ENCODE measurements at regions not wholly inside any gene's neighbourhood (a gene's known extent, or its start where the extent isn't known, plus 50 kb on each side); places are given as distances from the start of the nearest gene placed in this dataset.
A peak's percentile ranks its signal among the peaks of the same experiment; 100 is the strongest.
"Not testable (repeated sequence)": the region's sequence is repeated elsewhere in the genome, so short reads cannot be mapped to it uniquely, and the experiment has no call there.

DNA sequence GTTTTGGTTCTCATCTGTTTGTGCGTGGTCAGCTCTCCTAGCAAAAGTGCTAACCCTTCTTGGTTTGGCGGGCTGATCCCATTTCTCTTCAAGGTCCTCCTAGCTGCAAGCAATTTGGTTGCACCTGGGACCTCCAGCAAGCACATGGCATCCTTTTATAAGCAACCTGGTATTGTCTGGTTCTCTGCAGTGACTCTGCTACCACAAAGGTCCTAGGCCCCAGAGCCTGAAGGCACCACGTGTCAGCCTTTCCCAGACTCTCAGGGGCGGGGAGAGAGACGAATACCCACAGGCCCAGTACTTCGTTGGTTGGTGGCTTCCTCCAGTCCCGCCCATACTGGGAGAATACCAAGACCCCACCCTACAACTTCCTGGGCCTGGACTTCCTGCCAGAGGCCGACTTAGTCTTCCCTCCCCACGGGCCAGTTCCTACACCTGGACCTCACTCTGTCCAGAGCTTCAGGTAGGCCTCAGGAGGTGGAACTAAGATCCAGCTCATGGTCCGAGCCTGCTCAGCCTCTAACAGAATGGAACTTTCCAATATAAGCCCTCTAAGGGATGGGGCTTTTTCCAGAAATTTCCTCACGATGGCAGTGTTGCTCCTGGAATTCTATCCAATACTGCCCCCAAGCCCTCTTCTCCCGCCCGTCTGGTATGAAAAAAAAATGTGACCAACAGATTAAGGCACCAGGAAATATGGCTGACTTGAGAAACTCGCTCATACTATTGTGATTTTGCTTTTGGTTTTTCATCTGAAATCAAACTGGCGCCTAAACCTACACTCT is 192.5 kb upstream of the STK26 start:
- ATAC-seq = peak; percentile 77

DNA sequence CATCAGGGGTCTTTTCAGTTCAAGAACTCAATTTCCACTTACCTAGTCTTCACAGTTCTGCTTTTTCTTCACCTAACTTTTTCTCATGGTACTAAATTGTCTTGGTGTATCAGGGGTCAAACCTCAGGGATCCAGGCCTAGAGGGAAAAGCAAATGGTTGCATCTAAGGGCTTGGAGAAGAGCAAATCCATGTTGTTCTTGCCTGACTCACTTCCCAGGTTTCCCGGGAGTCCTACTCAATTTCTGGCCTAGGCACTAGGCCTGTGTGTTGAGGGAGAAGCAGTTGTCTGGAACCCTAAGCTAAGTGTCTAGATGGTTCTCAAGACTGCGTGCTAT is 191.9 kb upstream of the STK26 start:
- ATAC-seq = no peak

DNA sequence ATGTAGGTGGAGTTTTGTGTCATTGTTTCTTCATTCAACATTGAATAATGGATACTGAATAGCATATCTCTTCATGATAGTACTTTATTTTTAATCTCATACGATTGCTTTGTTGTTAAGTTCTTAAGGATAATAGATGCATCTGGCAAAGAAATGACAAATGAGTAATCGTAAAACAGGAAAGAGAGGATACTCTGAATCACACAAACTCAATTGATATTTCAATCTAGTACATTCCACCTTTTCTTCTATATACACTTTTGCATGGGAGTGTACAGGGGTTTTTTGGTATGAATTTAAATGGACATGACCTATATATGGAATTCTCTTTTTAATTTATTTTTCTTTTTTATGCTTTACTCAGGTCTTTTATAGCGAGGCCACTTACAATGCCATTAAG is 186.9 kb upstream of the STK26 start:
- no peak for ATAC-seq

DNA sequence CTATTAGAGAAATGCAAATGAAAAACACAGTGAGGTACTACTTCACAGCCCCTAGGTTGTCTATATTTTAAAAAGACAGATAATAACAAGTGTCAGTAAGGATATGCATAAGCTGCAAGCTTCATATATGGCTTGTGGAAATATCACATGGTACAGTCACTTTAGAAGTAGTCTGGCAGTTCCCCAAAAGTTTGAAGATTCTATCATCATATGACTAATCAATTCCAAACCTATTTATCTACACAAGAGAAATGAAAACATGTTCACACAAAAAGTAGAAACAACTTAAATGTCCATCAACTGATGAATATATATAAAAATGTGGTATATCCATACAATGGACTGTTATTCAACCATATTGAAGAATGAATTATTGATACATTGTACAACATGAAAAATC is 185.8 kb upstream of the STK26 start:
- ATAC-seq = no peak

- ATAC-seq = no peak
Observed at GRCh38 chrX:131840799-131841495, 182.2 kb upstream of the STK26 start.

GRCh38 chrX:131841496-131842437 is 181.3 kb upstream of the STK26 start:
- ATAC-seq = peak; percentile 85

DNA sequence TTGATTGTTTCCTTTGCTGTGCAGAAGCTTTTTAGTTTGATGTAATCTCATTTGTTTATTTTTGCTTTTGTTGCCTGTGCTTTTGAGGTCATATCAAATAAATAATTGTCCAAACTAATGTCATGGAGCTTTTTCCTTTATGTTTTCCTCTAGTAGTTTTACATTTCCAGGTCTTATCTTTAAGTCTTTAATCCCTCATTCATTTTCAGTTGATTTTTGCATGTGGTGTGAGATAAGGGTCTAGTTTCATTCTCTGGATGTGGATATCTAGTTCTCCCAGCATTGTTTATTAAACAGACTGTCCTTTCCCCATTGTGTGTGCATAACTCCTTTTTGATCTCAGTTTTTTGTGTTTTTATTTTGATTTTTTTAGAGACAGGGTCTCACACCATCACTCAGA is 179.1 kb upstream of the STK26 start:
- ATAC-seq = no peak

GRCh38 chrX:131845201-131845600 is 177.9 kb upstream of the STK26 start:
- ATAC-seq = no peak

DNA sequence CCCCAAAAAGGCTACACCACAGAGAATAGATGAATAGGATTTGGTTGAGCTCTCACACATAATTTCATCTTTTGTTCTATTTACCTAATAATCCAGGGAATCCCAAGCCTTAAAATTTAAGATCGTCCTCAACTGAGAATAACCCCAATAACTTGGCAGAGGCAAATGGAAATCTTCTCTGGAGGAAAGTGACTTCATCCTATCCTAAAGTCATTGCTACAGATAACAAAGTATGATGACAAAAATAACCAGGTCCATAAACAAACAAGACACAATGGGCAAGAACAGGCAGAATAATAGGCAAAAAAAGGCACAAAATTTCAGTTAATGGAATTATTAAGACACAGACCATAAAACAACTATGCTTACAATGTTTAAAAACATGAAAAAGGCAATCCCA is 177.3 kb upstream of the STK26 start:
- ATAC-seq = no peak

DNA sequence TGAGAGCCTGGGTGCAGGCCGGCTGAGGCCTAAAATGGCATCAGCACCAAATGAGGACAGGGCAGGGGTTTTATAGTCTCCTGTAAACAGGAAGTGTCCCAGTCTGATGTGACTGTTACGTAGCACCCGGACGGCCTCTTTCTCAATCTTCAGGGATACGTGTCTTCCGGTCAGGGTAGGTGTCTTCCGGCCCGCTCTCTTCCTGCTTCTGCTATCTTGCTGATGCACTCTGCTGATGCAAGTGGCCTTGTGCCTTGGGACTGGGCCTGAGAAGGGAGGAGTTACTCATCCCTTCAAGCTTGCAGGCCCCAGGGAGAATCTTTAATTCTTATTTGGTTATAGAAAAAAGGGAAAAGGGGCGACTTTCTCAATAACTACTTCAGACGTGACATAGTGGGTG is 172.1 kb upstream of the STK26 start:
- not testable (repeated sequence) for ATAC-seq

DNA sequence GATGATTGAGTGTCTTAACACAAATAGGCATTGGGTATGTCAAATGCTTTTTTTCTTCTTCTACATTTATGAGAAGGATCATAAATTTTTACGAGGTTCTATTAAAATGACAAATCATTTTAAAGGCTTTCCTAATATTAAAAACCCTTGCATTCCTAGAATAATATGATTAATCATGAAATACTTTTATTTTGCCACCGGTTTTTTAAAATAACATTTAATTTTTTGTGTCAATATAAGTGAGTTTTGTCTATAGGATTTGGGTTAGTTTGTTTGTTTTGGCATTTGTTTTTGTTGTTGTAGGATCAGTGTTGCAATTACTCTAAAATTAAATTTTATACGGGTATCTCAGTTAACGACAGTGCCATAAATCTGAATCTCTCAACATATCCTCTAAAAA is 169.7 kb upstream of the STK26 start:
- ATAC-seq = no peak

GRCh38 chrX:131854581-131854980 is 168.5 kb upstream of the STK26 start:
- ATAC-seq = no peak

GRCh38 chrX:131861088-131861787 is 161.9 kb upstream of the STK26 start:
- ATAC-seq = no peak

- ATAC-seq = no peak
Observed at GRCh38 chrX:131862321-131862720, 160.8 kb upstream of the STK26 start.

GRCh38 chrX:131869182-131869581 is 153.9 kb upstream of the STK26 start:
- ATAC-seq = no peak

DNA sequence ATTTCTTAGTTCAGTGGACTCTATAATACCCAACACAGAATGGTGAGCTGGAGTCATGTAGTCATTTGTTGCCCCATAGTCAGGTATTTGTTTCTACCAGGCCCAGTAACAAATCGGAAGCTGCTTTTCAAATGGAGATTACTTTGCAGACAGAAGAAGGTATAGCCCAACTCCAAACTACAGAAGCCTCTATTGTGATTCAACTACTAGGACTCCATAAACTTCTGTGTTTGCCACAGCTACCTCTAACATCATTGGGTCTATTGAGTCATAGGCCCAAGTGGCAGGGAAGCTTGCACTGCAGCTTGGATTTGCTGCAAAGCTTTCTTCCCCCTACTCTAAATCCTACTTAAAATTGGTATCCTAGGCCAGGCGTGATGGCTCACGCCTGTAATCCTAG is 148.8 kb upstream of the STK26 start:
- no peak for ATAC-seq

DNA sequence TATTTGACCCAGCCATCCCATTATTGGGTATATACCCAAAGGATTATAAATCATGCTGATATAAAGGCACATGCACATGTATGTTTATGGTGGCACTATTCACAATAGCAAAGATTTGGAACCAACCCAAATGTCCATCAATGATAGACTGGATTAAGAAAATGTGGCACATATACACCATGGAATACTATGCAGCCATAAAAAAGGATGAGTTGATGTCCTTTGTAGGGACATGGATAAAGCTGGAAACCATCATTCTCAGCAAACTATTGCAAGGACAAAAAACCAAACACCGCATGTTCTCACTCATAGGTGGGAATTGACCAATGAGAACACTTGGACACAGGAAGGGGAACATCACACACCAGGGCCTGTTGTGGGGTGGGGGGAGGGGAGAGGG is 147.3 kb upstream of the STK26 start:
- not testable (repeated sequence) for ATAC-seq

DNA sequence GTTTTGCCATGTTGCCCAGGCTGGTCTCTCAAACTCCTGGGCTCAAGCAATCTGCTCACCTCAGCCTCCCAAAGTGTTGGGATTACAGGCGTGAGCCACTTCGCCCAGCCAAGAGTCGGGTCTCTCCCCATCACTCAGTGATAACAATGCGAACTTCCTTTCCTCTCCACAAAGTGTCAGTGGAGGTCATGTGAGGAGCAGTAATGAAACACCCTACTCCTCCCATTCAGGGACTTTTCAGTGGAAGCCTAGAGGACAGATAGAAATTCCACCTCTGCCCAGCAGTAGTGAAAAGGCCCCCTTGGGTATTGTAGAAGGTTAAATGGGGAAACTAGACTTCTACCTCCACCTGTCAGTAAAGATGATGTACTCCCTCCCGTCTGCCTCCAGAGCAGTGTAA is 141.9 kb upstream of the STK26 start:
- ATAC-seq = no peak

DNA sequence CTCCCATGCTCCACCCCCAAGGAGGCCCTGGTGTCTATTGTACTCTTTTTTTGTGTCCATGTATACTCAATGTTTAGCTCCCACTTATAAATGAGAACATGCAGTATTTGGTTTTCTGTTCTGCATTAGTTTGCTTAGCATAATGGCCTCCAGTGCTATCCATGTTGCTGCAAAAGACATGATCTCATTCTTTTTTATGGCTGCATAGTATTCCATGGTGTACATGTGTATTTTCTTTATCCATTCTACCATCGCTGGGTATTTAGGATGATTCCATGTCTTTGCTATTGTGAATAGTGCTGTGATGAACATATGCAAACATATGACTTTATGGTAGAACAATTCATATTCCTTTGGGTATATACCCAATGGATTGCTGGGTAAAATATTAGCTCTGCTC is 138.1 kb upstream of the STK26 start:
- not testable (repeated sequence) for ATAC-seq

- ATAC-seq = not testable (repeated sequence)
Observed at GRCh38 chrX:131893857-131894256, 129.2 kb upstream of the STK26 start.

DNA sequence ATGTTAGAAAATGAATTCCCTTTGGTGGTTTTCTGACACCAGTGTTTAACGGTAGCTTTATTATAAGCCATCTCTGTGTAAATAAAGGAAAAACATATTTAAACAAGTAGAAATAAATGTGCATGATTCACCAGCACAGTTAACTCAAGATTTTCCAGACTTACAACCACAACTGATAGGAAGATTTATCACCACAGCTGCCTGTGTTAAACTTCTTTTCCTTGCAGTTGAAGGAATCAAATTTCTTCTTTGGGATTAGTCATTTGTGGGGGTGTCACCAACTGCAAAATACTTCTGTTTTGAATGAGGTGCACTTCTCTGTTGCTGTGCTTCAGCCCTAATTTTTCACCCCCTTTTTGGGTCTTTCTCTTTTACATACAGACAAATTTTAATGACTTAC is 128.1 kb upstream of the STK26 start:
- no peak for ATAC-seq

DNA sequence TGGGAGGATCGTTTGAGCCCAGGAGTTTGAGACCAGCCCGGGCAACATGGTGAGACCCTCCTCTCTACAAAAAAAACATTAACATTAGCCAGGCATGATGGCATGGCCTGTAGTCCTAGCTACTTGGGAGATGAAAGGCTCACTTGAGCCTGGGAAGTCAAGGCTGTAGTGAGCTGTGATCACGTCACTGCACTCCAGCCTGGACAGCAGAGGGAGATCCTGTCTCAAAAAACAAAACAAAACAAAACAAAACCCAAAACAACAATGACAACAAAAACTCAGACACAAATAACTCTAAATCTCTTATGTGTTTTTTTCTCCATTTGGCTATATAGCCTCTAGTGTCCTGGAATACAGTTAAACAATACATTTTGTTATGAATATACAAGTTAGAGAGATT is 127.3 kb upstream of the STK26 start:
- no peak for ATAC-seq

GRCh38 chrX:131901546-131901945 is 121.6 kb upstream of the STK26 start:
- ATAC-seq = no peak
